Sigmoid colon (tissue), 3 donors: ENCODE measurements at regions not wholly inside any gene's neighbourhood (a gene's known extent, or its start where the extent isn't known, plus 50 kb on each side); places are given as distances from the start of the nearest gene placed in this dataset.

Experiments
- POLR2A ChIP-seq, 2 donors: fragments of 450-650 bp; IDR thresholded peaks; one replicate each; pipeline ENCODE4 v1.6.1; 2016; ENCODE audit warnings: antibody characterized with exemption in 2 of 2, mild to moderate bottlenecking in 2 of 2, moderate library complexity in 2 of 2
- TF ChIP-seq, protein P1 (sequence below), 4 experiments: fragments of 450-650 bp in 3 of 4; fragments of 200-600 bp in 1 of 4; IDR thresholded peaks; one replicate each; pipeline ENCODE4 v1.5.1; 2016 to 2019; ENCODE audit warnings: antibody characterized with exemption in 4 of 4, mild to moderate bottlenecking in 3 of 4, moderate library complexity in 2 of 4

DNA sequence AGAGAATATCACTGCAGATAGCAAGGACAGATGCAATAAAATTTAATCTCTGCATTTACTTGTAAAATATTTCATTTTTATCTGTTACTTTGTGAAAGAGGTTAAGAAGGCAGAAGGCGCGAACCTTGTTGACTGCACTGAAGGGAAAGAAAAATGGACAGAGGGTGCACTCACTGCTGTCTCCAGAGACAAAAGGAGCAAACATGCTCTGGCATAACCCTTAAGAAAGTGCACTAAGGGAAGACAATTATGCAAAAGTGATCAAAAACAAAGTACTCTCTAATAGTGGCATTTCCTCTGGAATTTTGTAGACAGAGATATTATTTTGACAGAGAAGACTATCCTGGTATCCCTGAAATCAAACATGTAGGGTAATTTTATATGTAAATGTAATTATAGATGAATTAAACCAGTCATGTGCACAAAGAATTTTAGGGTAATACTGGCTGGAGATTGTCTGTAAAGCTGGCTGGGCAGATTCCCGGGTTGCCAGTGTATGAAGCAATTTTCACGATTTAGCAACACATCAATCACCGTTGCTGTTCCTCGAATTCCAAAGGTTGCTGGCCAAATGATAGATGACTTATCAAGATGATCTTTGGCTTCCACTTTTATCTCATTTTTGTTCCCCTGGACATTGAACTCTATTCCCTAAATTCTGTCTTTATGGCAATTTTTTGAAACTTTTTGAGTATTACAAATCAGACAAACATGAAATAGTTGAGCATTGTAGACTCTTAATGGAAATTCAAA lies 1176.9 kb downstream of the SUCLG1 start:
- TF ChIP-seq, protein P1, sequence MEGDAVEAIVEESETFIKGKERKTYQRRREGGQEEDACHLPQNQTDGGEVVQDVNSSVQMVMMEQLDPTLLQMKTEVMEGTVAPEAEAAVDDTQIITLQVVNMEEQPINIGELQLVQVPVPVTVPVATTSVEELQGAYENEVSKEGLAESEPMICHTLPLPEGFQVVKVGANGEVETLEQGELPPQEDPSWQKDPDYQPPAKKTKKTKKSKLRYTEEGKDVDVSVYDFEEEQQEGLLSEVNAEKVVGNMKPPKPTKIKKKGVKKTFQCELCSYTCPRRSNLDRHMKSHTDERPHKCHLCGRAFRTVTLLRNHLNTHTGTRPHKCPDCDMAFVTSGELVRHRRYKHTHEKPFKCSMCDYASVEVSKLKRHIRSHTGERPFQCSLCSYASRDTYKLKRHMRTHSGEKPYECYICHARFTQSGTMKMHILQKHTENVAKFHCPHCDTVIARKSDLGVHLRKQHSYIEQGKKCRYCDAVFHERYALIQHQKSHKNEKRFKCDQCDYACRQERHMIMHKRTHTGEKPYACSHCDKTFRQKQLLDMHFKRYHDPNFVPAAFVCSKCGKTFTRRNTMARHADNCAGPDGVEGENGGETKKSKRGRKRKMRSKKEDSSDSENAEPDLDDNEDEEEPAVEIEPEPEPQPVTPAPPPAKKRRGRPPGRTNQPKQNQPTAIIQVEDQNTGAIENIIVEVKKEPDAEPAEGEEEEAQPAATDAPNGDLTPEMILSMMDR (IDR thresholded peaks at IDR 0.05): no peak
- no peak for TF ChIP-seq POLR2A (IDR thresholded peaks at IDR 0.05)
